CD4-positive, alpha-beta T cell treated with Interleukin-15 for 4 hours (primary cell): ENCODE measurements at regions not wholly inside any gene's neighbourhood (a gene's known extent, or its start where the extent isn't known, plus 50 kb on each side); places are given as distances from the start of the nearest gene placed in this dataset.

Experiments
- DNase-seq: peaks from one replicate; pipeline ENCODE4 v3.0.0-alpha.2; 2020; ENCODE audit warnings: low spot score

GRCh38 chr2:239517686-239518085, 116.9 kb upstream of the HDAC4 start:
- DNase-seq = no peak

GRCh38 chr2:239516954-239517305, 116.1 kb upstream of the HDAC4 start:
- no peak for DNase-seq

- no peak for DNase-seq
These were observed 115.6 kb upstream of the HDAC4 start for GRCh38 chr2:239516286-239516953.

GRCh38 chr2:239514754-239515530, 114.1 kb upstream of the HDAC4 start:
- no peak for DNase-seq

- no peak for DNase-seq
These were observed 111.2 kb upstream of the HDAC4 start for GRCh38 chr2:239512054-239512453.

GRCh38 chr2:239509373-239510143, 108.7 kb upstream of the HDAC4 start:
- no peak for DNase-seq

GRCh38 chr2:239508261-239508660, 107.4 kb upstream of the HDAC4 start:
- DNase-seq = no peak

GRCh38 chr2:239507576-239508258, 106.9 kb upstream of the HDAC4 start:
- no peak for DNase-seq

GRCh38 chr2:239506961-239507360, 106.1 kb upstream of the HDAC4 start:
- DNase-seq = no peak

GRCh38 chr2:239506101-239506857, 105.5 kb upstream of the HDAC4 start:
- DNase-seq = no peak

GRCh38 chr2:239504643-239505235, 103.9 kb upstream of the HDAC4 start:
- no peak for DNase-seq

- no peak for DNase-seq
These were observed 101.8 kb upstream of the HDAC4 start for GRCh38 chr2:239502430-239503186.

GRCh38 chr2:239500574-239501550, 100.0 kb upstream of the HDAC4 start:
- DNase-seq = no peak

GRCh38 chr2:239499726-239500573, 99.1 kb upstream of the HDAC4 start:
- DNase-seq = no peak

- DNase-seq = no peak
These were observed 98.3 kb upstream of the HDAC4 start for GRCh38 chr2:239498981-239499634.

GRCh38 chr2:239498576-239498975, 97.8 kb upstream of the HDAC4 start:
- no peak for DNase-seq

- no peak for DNase-seq
These were observed 95.9 kb upstream of the HDAC4 start for GRCh38 chr2:239496700-239497099.

GRCh38 chr2:239495791-239496233, 95.0 kb upstream of the HDAC4 start:
- no peak for DNase-seq
